ENCODE measurements at regions not wholly inside any gene's neighbourhood (a gene's known extent, or its start where the extent isn't known, plus 50 kb on each side); places are given as distances from the start of the nearest gene placed in this dataset.
"Not testable (repeated sequence)": the region's sequence is repeated elsewhere in the genome, so short reads cannot be mapped to it uniquely, and the experiment has no call there.

GRCh38 chr1:120608314-120609014, 115.3 kb upstream of the NBPF26 start:
- H3K4me3 ChIP-seq (ENCODE audit: low read depth, low read length): not testable (repeated sequence)

- H3K4me3 ChIP-seq (ENCODE audit: low read depth, low read length): not testable (repeated sequence)
Observed at GRCh38 chr1:120609015-120609573, 114.7 kb upstream of the NBPF26 start.

GRCh38 chr1:120609834-120610233, 113.9 kb upstream of the NBPF26 start:
- not testable (repeated sequence) for H3K4me3 ChIP-seq (ENCODE audit: low read depth, low read length)

GRCh38 chr1:120614931-120615639, 108.7 kb upstream of the NBPF26 start:
- H3K4me3 ChIP-seq (ENCODE audit: low read depth, low read length): not testable (repeated sequence)

DNA sequence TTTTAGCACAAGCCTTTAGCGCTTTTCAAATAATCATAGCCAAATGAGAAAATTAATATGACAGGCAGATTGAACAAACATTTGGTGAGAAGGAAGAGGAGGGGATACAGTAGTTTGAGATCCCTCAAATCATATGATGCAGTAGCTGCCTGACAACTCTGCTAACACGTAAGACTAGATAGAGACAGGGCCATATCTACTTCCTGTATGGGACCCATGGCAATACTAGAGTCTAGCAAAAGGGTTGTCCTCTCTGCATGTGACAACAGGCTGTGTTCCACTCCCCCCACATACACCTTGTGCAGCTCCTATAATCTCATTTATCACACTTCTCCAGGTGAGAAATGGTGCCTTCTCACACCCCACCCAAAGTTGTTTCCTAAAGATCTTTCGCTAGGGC, 106.3 kb upstream of the NBPF26 start:
- not testable (repeated sequence) for H3K4me3 ChIP-seq (ENCODE audit: low read depth, low read length)

DNA sequence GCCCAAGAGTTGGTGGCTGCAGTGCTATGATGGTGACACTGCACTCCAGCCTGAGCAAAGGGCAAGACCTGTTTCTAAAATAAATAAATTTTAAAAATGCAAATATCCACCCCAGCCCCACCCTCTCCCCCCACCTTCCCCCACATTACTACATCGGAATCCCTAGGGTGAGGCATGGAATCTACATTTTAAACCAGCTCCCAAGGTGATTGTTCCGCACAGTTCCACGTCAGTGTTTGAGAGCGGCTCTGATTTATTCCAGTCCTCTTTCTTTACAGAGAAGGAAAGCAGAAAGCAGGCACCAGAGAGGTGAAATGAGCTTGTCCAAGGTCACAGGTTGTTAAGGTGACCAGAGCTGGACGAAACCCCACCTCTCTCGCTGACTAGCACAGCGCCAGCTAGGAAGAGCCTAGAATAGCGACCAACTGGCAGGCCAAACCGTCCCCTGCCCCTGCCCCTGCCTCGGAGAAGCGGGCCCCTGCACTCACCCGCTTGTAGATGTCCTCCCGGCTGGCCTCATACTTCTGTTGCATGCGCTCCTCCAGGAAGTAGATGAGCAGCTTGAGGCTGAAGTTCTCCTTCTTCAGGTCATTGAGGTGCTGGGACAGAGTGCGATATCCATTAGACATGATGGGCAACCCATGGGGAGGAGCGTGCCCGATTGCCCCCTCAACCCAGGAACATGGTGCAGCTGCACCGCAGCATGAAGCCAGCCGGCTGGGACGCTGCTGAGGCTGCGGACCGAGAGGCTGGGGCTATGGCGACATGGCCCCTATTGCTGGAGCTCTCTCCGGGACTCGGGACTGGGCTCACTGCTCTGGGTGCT, 103.7 kb upstream of the NBPF26 start:
- H3K4me3 ChIP-seq (ENCODE audit: low read depth, low read length): not testable (repeated sequence)

DNA sequence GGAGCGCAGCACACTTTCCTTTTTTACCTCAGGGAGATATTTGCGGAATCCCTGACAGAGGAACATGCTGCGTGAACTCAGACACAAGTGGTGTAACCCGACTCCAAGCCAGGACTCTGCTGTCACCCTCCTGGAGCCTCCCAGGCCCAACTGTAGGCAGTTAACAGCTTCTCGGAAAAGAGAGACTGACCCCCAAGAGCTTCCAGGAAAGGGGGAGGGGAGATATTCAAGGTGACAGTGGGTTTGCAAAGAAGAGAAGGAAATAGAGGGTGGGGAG, 103.1 kb upstream of the NBPF26 start:
- H3K4me3 ChIP-seq (ENCODE audit: low read depth, low read length): not testable (repeated sequence)

DNA sequence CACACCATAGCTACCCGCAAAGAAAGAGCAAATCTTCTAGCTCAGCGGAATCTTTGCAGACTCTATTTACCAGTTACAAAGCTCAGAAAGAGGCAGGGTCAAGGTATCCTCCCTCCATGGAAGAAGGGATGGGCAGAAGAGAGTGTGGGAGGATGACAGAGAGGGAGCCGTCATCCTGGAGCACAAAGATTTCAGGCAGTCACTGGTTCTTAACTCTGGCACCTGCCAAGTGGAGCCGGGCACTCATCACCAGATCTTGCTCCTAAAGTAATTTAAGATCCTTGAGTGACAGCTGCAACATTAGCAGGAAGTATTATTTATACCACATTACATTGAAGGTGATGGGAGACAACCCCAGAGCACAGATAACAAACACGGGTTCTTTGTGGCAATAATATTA, 102.5 kb upstream of the NBPF26 start:
- H3K4me3 ChIP-seq (ENCODE audit: low read depth, low read length): not testable (repeated sequence)

DNA sequence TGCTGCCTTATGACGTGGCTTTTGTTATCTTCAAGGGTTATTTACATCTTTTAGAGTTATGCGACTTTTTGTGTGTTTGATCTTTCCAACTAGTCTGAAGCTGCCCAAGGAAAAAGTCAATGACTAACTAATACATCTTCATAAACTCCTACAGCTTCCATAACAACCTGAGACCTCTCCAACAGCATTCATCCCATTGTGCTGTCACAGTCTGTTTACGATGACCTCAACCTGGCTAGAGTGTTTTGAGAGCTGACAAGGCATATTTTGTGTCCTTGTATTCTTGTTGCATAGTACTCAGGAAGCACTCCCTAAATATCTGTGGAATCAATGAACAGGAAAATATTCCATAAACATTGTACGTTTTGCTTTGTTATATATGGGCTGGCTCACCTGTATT, 100.2 kb upstream of the NBPF26 start:
- not testable (repeated sequence) for H3K4me3 ChIP-seq (ENCODE audit: low read depth, low read length)

- not testable (repeated sequence) for H3K4me3 ChIP-seq (ENCODE audit: low read depth, low read length)
Observed at GRCh38 chr1:120624565-120625064, 99.1 kb upstream of the NBPF26 start.

- not testable (repeated sequence) for H3K4me3 ChIP-seq (ENCODE audit: low read depth, low read length)
Observed at GRCh38 chr1:120629832-120630455, 93.8 kb upstream of the NBPF26 start.

DNA sequence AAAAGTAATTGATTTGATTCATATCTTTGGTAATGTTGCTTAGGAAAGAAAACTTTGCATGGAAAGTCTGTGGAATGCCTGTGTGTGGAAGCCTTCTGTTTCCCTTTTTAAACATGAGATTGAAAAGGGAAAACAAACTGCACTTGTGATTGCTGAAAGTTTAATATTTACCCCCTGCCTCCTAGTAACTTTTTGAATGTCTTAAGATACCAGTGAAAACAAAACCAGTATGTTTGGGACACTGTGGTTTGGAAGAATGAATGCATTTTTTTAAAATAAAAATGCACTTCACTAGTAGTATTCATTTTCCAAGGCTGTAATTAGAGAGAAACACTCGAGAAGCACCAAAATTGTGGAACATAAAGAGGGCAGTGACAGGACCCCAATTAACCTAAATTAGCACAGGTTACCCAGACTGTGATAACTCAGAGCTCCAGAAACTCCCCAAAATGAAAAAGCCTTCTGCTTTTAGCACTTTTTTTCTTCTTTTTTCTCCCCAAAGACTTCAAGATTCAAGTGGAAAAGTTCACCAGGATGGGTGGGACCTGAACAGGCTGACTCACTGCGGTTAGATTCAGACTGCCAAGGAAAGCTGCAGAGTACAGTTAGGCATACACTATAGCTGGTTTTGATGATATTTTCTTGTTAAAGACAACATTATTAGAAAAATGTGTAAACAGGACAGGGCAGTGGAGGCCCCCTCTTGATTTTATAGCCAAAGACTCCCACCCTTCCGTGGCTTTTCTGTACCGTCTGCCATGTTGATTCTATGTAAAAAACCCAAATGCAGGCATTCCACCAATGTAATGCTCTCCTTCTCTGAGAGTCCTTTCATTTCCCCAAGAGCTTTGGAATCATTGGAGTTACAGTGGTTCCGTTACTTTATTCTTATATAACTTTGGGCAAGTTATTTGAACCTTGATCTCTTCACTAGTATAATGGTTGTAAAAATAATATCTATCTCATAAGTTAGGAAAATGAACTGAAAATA, 88.6 kb upstream of the NBPF26 start:
- H3K4me3 ChIP-seq (ENCODE audit: low read depth, low read length): not testable (repeated sequence)

DNA sequence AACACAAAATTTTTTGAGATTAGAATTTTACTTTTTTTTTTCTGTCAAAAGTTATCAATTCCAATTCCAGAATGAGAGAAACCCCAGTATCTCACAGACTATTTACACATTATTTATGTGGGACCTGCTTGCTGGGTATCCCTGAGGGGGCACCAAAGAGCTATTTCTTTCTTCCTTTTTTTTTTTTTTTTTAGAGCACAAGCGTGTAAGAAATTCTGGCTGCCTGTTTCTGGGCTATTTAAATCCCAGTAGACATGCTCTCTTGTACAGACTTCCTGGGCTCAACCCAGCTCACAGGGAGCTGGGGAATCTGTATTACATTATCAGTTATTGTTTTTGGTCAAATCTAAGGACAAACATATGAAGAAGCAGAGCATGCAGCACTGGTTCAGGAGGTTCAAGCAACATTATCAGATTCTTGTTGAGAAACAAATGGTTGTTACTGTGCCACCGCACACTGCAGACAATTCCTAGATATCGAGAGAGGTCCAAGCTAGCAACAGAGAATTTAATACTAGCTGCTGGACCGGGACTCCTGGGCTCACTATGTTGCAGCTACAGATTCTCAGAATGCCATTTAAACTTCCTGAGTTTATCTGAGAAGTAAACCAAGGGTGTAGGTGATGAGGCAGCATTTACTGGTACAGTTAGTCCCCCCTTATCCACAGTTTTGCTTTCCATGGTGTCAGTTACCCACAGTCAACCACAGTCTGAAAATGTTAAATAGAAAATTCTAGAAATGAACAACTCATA, 83.3 kb upstream of the NBPF26 start:
- H3K4me3 ChIP-seq (ENCODE audit: low read depth, low read length): not testable (repeated sequence)

- not testable (repeated sequence) for H3K4me3 ChIP-seq (ENCODE audit: low read depth, low read length)
Observed at GRCh38 chr1:120641014-120641302, 82.8 kb upstream of the NBPF26 start.

- H3K4me3 ChIP-seq (ENCODE audit: low read depth, low read length): not testable (repeated sequence)
Observed at GRCh38 chr1:120647182-120647581, 76.6 kb upstream of the NBPF26 start.

GRCh38 chr1:120648915-120649623, 74.7 kb upstream of the NBPF26 start:
- H3K4me3 ChIP-seq (ENCODE audit: low read depth, low read length): not testable (repeated sequence)

DNA sequence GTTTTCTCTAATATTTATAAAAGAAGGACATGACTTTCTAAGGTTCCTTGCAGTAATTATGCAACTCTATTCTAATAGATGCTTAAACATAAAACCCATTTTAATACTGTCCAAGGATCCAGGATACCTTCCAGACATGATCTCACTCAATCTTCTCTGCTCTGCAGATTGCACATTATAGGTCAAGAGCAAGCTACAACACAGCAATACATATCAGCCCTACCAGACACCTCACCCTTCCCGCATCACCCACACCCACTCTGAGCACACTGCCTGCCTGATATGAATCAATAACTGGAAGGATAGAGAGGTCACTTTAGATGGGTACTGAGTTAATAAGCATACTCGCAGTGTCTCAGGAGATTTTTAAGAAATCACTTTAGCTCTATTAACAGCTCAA, 74.0 kb upstream of the NBPF26 start:
- H3K4me3 ChIP-seq (ENCODE audit: low read depth, low read length): not testable (repeated sequence)

DNA sequence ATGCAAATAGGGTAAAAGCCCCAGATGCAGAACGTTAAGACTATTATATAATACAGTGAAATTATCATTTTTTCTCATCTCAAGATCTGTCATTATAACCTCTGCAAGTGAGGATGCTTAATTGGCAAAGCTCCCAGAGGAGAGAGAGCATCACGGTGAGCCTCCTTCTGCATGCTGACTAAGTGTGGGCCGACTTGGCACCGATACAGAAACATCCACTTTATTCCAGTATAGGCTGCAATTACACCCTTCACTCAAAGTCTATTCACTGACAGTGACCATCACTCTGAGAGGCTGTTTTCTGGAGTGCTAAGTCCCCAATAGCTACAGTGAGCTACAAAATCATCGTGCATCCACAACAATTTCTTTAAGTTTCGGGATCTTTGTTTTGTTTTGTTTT, 69.6 kb upstream of the NBPF26 start:
- H3K4me3 ChIP-seq (ENCODE audit: low read depth, low read length): not testable (repeated sequence)
